Ishikawa (cell line): ENCODE measurements at regions not wholly inside any gene's neighbourhood (a gene's known extent, or its start where the extent isn't known, plus 50 kb on each side); places are given as distances from the start of the nearest gene placed in this dataset.

Experiments
- CEBPB ChIP-seq: IDR thresholded peaks from 2 replicates; pipeline ENCODE4 v1.6.1; 2012
- CREB1 ChIP-seq: IDR thresholded peaks from 2 replicates; pipeline ENCODE4 v1.6.1; 2012; ENCODE audit warnings: low read depth
- EGR1 ChIP-seq: IDR thresholded peaks from 2 replicates; pipeline ENCODE4 v1.6.1; 2012
- EP300 ChIP-seq: IDR thresholded peaks from 2 replicates; pipeline ENCODE4 v1.6.1; 2012; ENCODE audit warnings: borderline replicate concordance
- FOXM1 ChIP-seq: IDR thresholded peaks from 2 replicates; pipeline ENCODE4 v1.6.1; 2012; ENCODE audit warnings: low read depth, borderline replicate concordance
- NFIC ChIP-seq: IDR thresholded peaks from 2 replicates; pipeline ENCODE4 v1.6.1; 2012
- RAD21 ChIP-seq: IDR thresholded peaks from 2 replicates; pipeline ENCODE4 v1.6.1; 2012; ENCODE audit warnings: low read depth
- REST ChIP-seq: IDR thresholded peaks from 2 replicates; pipeline ENCODE4 v1.6.1; 2012; ENCODE audit warnings: low read depth, mild to moderate bottlenecking
- TAF1 ChIP-seq: IDR thresholded peaks from 2 replicates; pipeline ENCODE4 v1.6.1; 2012; ENCODE audit warnings: low read depth, mild to moderate bottlenecking
- TCF12 ChIP-seq: IDR thresholded peaks from 2 replicates; pipeline ENCODE4 v1.6.1; 2012; ENCODE audit warnings: low read depth
- TEAD4 ChIP-seq: IDR thresholded peaks from 2 replicates; pipeline ENCODE4 v1.6.1; 2012
- YY1 ChIP-seq: IDR thresholded peaks from 2 replicates; pipeline ENCODE4 v1.6.1; 2012; ENCODE audit warnings: low read depth
- ZBTB7A ChIP-seq: IDR thresholded peaks from 2 replicates; pipeline ENCODE4 v1.6.1; 2012; ENCODE audit warnings: low read depth
- TF ChIP-seq, protein P1 (sequence below): IDR thresholded peaks from 2 replicates; pipeline ENCODE4 v1.6.1; 2012
- TF ChIP-seq, protein P2 (sequence below): IDR thresholded peaks from 2 replicates; pipeline ENCODE4 v1.6.1; 2012

GRCh38 chr11:69409812-69410645, 71.4 kb upstream of the LINC01488 start:
- no peak for TF ChIP-seq TCF12
- TF ChIP-seq TAF1: no peak
- no peak for TF ChIP-seq CEBPB
- TF ChIP-seq RAD21: no peak
- no peak for TF ChIP-seq EP300
- no peak for TF ChIP-seq FOXM1
- no peak for TF ChIP-seq EGR1
- TF ChIP-seq YY1: no peak
- TF ChIP-seq CREB1: no peak
- TF ChIP-seq TEAD4: no peak
- TF ChIP-seq REST: no peak
- TF ChIP-seq, protein P1, sequence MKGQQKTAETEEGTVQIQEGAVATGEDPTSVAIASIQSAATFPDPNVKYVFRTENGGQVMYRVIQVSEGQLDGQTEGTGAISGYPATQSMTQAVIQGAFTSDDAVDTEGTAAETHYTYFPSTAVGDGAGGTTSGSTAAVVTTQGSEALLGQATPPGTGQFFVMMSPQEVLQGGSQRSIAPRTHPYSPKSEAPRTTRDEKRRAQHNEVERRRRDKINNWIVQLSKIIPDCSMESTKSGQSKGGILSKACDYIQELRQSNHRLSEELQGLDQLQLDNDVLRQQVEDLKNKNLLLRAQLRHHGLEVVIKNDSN: no peak
- TF ChIP-seq NFIC: no peak
- TF ChIP-seq, protein P2, sequence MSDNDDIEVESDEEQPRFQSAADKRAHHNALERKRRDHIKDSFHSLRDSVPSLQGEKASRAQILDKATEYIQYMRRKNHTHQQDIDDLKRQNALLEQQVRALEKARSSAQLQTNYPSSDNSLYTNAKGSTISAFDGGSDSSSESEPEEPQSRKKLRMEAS: no peak
- no peak for TF ChIP-seq ZBTB7A

GRCh38 chr11:69411257-69411924, 70.1 kb upstream of the LINC01488 start:
- no peak for TF ChIP-seq TEAD4
- no peak for TF ChIP-seq CEBPB
- TF ChIP-seq CREB1: no peak
- TF ChIP-seq, protein P2: no peak
- TF ChIP-seq EP300: no peak
- no peak for TF ChIP-seq YY1
- no peak for TF ChIP-seq RAD21

GRCh38 chr11:69413015-69413801, 68.3 kb upstream of the LINC01488 start:
- TF ChIP-seq TAF1: no peak
- no peak for TF ChIP-seq YY1
- no peak for TF ChIP-seq EGR1
- TF ChIP-seq FOXM1: no peak
- TF ChIP-seq, protein P2: no peak
- TF ChIP-seq EP300: no peak
- TF ChIP-seq CEBPB: no peak
- no peak for TF ChIP-seq ZBTB7A
- TF ChIP-seq, protein P1: no peak
- TF ChIP-seq CREB1: no peak
- TF ChIP-seq TCF12: no peak
- TF ChIP-seq NFIC: no peak
- TF ChIP-seq TEAD4: no peak

DNA sequence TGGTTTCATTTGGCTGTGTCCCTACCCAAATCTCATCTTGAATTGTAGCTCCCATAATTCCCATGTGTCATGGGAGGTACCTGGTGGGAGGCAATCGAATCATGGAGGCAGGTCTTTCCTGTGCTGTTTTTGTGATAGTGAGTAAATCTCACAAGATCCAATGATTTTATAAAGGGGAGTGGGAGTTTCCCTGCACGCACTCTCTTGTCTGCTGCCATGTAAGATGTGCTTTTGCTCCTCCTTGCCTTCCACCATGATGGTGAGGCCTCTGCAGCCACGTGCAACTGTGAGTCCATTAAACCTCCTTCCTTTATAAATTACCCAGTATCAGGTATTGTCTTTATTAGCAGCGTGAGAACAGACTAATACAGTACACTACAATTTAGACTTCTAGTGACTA, 67.5 kb upstream of the LINC01488 start:
- TF ChIP-seq TEAD4 (no peak), CEBPB (no peak), EGR1 (no peak)

DNA sequence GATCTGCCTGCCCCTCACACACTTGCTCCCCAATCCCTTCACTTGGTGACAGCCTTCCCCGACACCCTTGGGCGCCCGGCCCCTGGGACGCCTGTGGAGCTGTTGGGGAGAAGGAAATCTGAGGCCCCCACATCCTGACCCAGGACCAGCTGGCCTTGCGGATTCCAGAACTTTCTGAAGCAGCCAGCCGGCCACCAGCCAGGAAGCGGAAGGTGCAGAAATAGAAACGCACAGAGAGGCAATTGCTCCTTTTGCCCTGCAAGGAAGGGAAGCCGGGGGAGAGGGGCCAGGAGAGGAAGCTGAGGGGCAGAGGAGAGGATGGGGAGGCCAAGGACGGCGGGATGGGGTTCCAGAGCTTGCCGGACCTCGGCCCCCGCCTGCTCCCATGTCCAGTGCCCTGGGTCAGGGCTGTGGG, 66.7 kb upstream of the LINC01488 start:
- TF ChIP-seq ZBTB7A: no peak
- TF ChIP-seq YY1: no peak
- TF ChIP-seq REST: no peak
- TF ChIP-seq CEBPB: no peak
- no peak for TF ChIP-seq FOXM1
- no peak for TF ChIP-seq EGR1
- no peak for TF ChIP-seq RAD21
- TF ChIP-seq TEAD4: no peak
- TF ChIP-seq, protein P2: no peak
